ENCODE measurements at regions not wholly inside any gene's neighbourhood (a gene's known extent, or its start where the extent isn't known, plus 50 kb on each side); places are given as distances from the start of the nearest gene placed in this dataset.

- no CpG with 5 or more reads among the region's 1 CpG for WGBS (ENCODE audit: insufficient coverage, insufficient read length)
- Histone ChIP-seq H3K4me1 (ENCODE audit: control insufficient read depth, insufficient read depth, low read length) (no peaks in the 10 kb centered on the region), H3K27me3 (ENCODE audit: control insufficient read depth, insufficient read depth, low read length) (no peaks in the 10 kb centered on the region), H3K9me3 (ENCODE audit: control insufficient read depth, insufficient read depth, low read length) (no peaks in the 10 kb centered on the region), H3K4me3 (ENCODE audit: low read length) (no peak overlapping the region), H3K36me3 (ENCODE audit: control insufficient read depth, insufficient read depth, low read length) (no peaks in the 10 kb centered on the region), H3K27ac (ENCODE audit: low read length) (no peak overlapping the region)
- no peak for DNase-seq (ENCODE audit: low read depth, low spot score)
Observed at GRCh38 chr5:130386155-130386554, 481.9 kb downstream of the CHSY3 start.

DNA sequence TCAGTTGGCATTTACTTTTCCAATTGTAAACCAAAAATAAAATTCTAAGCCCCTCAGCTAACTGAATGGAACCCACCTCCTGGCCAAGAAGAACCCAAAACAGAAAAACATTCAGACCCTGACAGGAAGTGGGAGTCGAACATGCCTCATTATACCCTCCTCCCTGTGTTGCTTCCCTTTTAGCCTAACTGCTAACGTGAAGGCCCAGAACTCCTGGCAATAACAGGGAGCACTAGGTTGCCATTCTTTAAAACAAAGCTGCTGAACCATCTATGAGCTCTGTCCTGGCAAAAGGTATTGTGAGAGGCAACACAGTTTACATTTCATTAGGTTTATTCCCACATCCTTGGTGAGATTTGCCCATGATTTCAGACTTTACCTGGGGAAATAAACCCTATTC is 481.4 kb downstream of the CHSY3 start:
- no peak overlapping the region for H3K4me3 ChIP-seq (ENCODE audit: low read length)
- H3K36me3 ChIP-seq (ENCODE audit: control insufficient read depth, insufficient read depth, low read length), result no peaks in the 10 kb centered on the region
- WGBS (ENCODE audit: insufficient coverage, insufficient read length), result no CpG with 5 or more reads among the region's 2 CpGs
- no peak for DNase-seq (ENCODE audit: low read depth, low spot score)
- H3K27me3 ChIP-seq (ENCODE audit: control insufficient read depth, insufficient read depth, low read length), result no peaks in the 10 kb centered on the region
- H3K9me3 ChIP-seq (ENCODE audit: control insufficient read depth, insufficient read depth, low read length), result no peaks in the 10 kb centered on the region
- H3K27ac ChIP-seq (ENCODE audit: low read length), result no peak overlapping the region
- no peaks in the 10 kb centered on the region for H3K4me1 ChIP-seq (ENCODE audit: control insufficient read depth, insufficient read depth, low read length)

DNA sequence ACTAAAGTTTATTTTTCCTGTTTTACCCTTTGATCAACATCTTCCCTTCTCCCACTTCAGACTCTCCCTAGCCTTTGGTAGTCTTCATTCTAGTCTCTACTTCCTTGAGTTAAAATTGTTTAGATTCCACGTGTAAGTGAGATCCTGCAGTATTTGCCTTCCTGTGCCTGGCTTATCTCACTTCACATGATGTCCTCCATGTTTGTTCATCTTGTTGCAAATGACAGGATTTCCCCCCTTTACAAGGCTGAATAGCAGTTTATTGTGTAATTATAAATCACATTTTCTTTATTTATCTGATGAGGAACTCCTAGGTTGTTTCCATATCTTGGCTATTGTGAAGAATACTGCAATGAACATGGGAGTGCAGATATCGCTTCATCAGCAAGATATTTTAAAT is 461.7 kb downstream of the CHSY3 start:
- H3K27me3 ChIP-seq (ENCODE audit: control insufficient read depth, insufficient read depth, low read length), result no peaks in the 10 kb centered on the region
- no peaks in the 10 kb centered on the region for H3K9me3 ChIP-seq (ENCODE audit: control insufficient read depth, insufficient read depth, low read length)
- no peak overlapping the region for H3K27ac ChIP-seq (ENCODE audit: low read length)
- H3K4me1 ChIP-seq (ENCODE audit: control insufficient read depth, insufficient read depth, low read length), result no peaks in the 10 kb centered on the region
- no peak for DNase-seq (ENCODE audit: low read depth, low spot score)
- no CpG with 5 or more reads among the region's 2 CpGs for WGBS (ENCODE audit: insufficient coverage, insufficient read length)
- no peak overlapping the region for H3K4me3 ChIP-seq (ENCODE audit: low read length)
- H3K36me3 ChIP-seq (ENCODE audit: control insufficient read depth, insufficient read depth, low read length), result no peaks in the 10 kb centered on the region

DNA sequence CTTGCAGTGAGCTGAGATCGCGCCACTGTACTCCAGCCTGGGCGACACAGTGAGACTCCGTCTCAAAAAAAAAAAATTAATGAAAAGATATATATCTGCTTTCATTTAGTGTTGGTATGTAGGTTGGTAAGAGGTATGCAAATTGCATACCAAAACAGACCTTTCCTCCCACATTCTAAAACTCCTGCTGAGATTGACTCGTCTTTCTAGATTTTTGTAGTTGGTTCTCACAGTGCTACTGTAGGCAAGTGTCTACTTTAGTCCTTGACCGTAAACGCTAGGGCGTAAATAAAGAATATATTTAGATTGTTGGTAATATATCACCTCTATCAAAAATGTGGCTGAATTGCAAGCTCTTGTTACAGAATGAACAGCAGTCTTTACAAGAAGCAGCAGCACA is 445.9 kb downstream of the CHSY3 start:
- no peaks in the 10 kb centered on the region for H3K36me3 ChIP-seq (ENCODE audit: control insufficient read depth, insufficient read depth, low read length)
- H3K27me3 ChIP-seq (ENCODE audit: control insufficient read depth, insufficient read depth, low read length), result no peaks in the 10 kb centered on the region
- no peaks in the 10 kb centered on the region for H3K4me1 ChIP-seq (ENCODE audit: control insufficient read depth, insufficient read depth, low read length)
- no peak overlapping the region for H3K27ac ChIP-seq (ENCODE audit: low read length)
- H3K9me3 ChIP-seq (ENCODE audit: control insufficient read depth, insufficient read depth, low read length), result no peaks in the 10 kb centered on the region
- H3K4me3 ChIP-seq (ENCODE audit: low read length), result no peak overlapping the region
- no peak for DNase-seq (ENCODE audit: low read depth, low spot score)
- WGBS (ENCODE audit: insufficient coverage, insufficient read length), result no CpG with 5 or more reads among the region's 8 CpGs

DNA sequence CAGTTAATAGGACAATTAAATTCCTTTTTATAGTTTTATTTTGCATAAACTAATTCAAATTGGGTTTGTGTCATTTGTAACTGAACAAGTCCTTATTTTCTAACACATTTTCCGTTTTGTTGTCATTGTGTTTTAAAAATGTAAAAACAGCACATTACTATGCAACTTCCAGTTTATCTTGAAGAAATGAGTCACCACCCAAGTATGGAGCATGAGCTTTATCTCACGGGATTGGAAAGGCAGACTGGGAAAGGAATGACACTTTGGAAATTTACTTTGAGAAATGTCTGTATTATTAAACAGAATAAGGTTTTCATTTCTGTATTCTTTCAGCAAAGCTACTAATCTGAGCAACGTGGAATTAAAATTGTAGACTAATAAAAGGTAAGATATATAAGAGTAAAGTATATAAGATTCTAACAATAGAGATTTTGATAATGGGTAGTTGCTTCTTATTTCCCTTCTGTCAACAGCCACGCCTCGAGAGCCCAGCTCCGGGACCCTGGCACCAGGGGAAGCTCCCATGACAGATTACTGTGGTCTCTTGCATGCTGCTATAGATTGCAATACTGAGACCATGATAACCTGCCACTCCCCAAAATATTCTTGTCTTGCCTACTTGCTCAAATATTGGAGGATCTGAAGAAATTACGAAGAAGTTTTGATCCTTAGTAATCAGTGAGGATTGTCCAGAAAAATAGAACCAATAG is 433.1 kb downstream of the CHSY3 start:
- H3K4me3 ChIP-seq (ENCODE audit: low read length), result no peak overlapping the region
- DNase-seq (ENCODE audit: low read depth, low spot score), result no peak
- no peaks in the 10 kb centered on the region; the same call in 1 of the 2 replicates for H3K4me1 ChIP-seq (ENCODE audit: control insufficient read depth, insufficient read depth, low read length)
- no CpG with 5 or more reads among the region's 7 CpGs for WGBS (ENCODE audit: insufficient coverage, insufficient read length)
- no peaks in the 10 kb centered on the region for H3K36me3 ChIP-seq (ENCODE audit: control insufficient read depth, insufficient read depth, low read length)
- H3K27ac ChIP-seq (ENCODE audit: low read length), result no peak overlapping the region
- H3K9me3 ChIP-seq (ENCODE audit: control insufficient read depth, insufficient read depth, low read length), result no peaks in the 10 kb centered on the region
- no peaks in the 10 kb centered on the region for H3K27me3 ChIP-seq (ENCODE audit: control insufficient read depth, insufficient read depth, low read length)

DNA sequence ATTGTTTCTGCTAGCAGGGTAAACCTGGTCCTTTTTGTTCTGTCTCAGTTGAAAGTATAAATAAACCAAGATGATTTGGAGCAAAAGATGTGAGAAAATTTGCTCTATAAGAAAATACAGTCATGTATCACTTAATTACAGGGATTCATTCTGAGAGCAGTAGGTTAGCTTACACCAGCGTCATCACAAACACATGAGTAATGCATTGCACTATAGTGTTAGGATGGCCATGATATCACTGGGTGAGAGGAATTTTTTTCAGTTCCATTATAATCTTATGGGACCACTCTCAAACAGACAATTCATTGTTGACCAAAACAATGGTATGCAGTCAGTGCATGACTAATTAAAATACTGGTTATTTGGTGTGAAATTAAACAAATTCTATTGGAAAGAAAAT is 430.9 kb downstream of the CHSY3 start:
- Histone ChIP-seq H3K27ac (ENCODE audit: low read length) (no peak overlapping the region), H3K36me3 (ENCODE audit: control insufficient read depth, insufficient read depth, low read length) (no peaks in the 10 kb centered on the region), H3K4me3 (ENCODE audit: low read length) (no peak overlapping the region), H3K27me3 (ENCODE audit: control insufficient read depth, insufficient read depth, low read length) (no peaks in the 10 kb centered on the region), H3K9me3 (ENCODE audit: control insufficient read depth, insufficient read depth, low read length) (peaks cover 1% of the 10 kb centered on the region), H3K4me1 (ENCODE audit: control insufficient read depth, insufficient read depth, low read length) (no peaks in the 10 kb centered on the region; the same call in 1 of the 2 replicates)
- WGBS (ENCODE audit: insufficient coverage, insufficient read length), result no CpG with 5 or more reads among the region's 1 CpG
- DNase-seq (ENCODE audit: low read depth, low spot score), result no peak

GRCh38 chr5:130333089-130333488 is 428.8 kb downstream of the CHSY3 start:
- peaks cover 4% of the 10 kb centered on the region for H3K9me3 ChIP-seq (ENCODE audit: control insufficient read depth, insufficient read depth, low read length)
- H3K4me3 ChIP-seq (ENCODE audit: low read length), result no peak overlapping the region
- no peaks in the 10 kb centered on the region for H3K36me3 ChIP-seq (ENCODE audit: control insufficient read depth, insufficient read depth, low read length)
- H3K27me3 ChIP-seq (ENCODE audit: control insufficient read depth, insufficient read depth, low read length), result no peaks in the 10 kb centered on the region
- no peak overlapping the region for H3K27ac ChIP-seq (ENCODE audit: low read length)
- no peaks in the 10 kb centered on the region; the same call in 1 of the 2 replicates for H3K4me1 ChIP-seq (ENCODE audit: control insufficient read depth, insufficient read depth, low read length)
- no CpG with 5 or more reads among the region's 2 CpGs for WGBS (ENCODE audit: insufficient coverage, insufficient read length)
- DNase-seq (ENCODE audit: low read depth, low spot score), result no peak

DNA sequence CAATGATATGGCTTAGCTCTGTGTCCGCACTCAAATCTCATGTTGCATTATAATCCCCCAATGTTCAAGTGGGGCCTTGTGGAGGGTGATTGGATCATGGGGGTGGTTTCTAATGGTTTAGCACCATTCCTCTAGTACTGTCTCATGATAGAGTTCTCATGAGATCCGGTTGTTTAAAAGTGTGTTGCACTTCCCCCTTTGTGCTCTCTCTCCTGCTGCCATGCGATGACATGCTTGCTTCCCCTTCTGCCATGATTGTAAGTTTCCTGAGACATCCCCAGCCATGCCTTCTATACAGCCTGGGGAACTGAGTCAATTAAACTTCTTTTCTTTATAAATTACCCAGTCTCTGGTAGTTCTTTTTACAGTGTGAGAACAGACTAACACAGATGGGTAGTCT is 427.1 kb downstream of the CHSY3 start:
- H3K4me3 ChIP-seq (ENCODE audit: low read length), result no peak overlapping the region
- no peaks in the 10 kb centered on the region for H3K27me3 ChIP-seq (ENCODE audit: control insufficient read depth, insufficient read depth, low read length)
- no peak overlapping the region for H3K27ac ChIP-seq (ENCODE audit: low read length)
- no peaks in the 10 kb centered on the region for H3K4me1 ChIP-seq (ENCODE audit: control insufficient read depth, insufficient read depth, low read length)
- WGBS (ENCODE audit: insufficient coverage, insufficient read length), result no CpG with 5 or more reads among the region's 3 CpGs
- no peak for DNase-seq (ENCODE audit: low read depth, low spot score)
- peaks cover 4% of the 10 kb centered on the region for H3K9me3 ChIP-seq (ENCODE audit: control insufficient read depth, insufficient read depth, low read length)
- H3K36me3 ChIP-seq (ENCODE audit: control insufficient read depth, insufficient read depth, low read length), result no peaks in the 10 kb centered on the region

- Histone ChIP-seq H3K4me3 (ENCODE audit: low read length) (no peak overlapping the region), H3K36me3 (ENCODE audit: control insufficient read depth, insufficient read depth, low read length) (no peaks in the 10 kb centered on the region), H3K27ac (ENCODE audit: low read length) (no peak overlapping the region), H3K4me1 (ENCODE audit: control insufficient read depth, insufficient read depth, low read length) (no peaks in the 10 kb centered on the region), H3K9me3 (ENCODE audit: control insufficient read depth, insufficient read depth, low read length) (peaks cover 2% of the 10 kb centered on the region), H3K27me3 (ENCODE audit: control insufficient read depth, insufficient read depth, low read length) (no peaks in the 10 kb centered on the region)
- no CpG with 5 or more reads among the region's 7 CpGs for WGBS (ENCODE audit: insufficient coverage, insufficient read length)
- no peak for DNase-seq (ENCODE audit: low read depth, low spot score)
Observed at GRCh38 chr5:130324953-130325671, 420.8 kb downstream of the CHSY3 start.

DNA sequence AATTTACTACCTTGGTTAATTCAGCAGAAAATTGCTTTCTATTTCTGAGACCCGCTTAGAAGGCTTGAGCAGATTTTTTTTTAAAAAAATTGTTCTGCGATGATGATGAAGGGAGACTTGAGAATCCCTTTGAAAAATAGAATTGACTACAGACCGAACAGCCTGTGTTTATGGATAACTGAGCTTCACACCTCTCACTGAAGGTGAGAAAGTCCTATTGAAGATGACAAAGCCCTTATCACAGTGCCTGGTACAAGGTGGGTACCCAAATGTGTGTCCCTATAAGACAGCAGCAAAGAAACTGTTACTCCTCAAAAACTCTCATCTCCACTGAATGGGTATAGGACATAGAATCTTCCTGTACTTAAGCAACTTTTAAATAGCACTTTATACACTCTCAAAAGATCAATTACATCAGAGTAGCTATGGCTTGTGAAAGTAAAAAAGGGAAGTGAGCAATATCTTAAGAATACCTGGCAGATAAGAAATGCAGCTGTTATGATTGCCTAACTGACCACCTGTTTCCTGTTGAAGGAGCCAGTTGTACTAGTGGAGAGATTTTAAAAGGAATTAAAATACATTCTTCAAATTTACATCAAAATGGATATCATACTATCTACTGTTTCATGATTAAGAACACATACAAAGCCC is 419.7 kb downstream of the CHSY3 start:
- DNase-seq (ENCODE audit: low read depth, low spot score), result no peak
- Histone ChIP-seq H3K27me3 (ENCODE audit: control insufficient read depth, insufficient read depth, low read length) (no peaks in the 10 kb centered on the region), H3K4me1 (ENCODE audit: control insufficient read depth, insufficient read depth, low read length) (no peaks in the 10 kb centered on the region), H3K9me3 (ENCODE audit: control insufficient read depth, insufficient read depth, low read length) (no peaks in the 10 kb centered on the region), H3K27ac (ENCODE audit: low read length) (no peak overlapping the region), H3K36me3 (ENCODE audit: control insufficient read depth, insufficient read depth, low read length) (no peaks in the 10 kb centered on the region), H3K4me3 (ENCODE audit: low read length) (no peak overlapping the region)
- WGBS (ENCODE audit: insufficient coverage, insufficient read length), result no CpG with 5 or more reads among the region's 3 CpGs
